ENCODE measurements at regions not wholly inside any gene's neighbourhood (a gene's known extent, or its start where the extent isn't known, plus 50 kb on each side); places are given as distances from the start of the nearest gene placed in this dataset.

DNA sequence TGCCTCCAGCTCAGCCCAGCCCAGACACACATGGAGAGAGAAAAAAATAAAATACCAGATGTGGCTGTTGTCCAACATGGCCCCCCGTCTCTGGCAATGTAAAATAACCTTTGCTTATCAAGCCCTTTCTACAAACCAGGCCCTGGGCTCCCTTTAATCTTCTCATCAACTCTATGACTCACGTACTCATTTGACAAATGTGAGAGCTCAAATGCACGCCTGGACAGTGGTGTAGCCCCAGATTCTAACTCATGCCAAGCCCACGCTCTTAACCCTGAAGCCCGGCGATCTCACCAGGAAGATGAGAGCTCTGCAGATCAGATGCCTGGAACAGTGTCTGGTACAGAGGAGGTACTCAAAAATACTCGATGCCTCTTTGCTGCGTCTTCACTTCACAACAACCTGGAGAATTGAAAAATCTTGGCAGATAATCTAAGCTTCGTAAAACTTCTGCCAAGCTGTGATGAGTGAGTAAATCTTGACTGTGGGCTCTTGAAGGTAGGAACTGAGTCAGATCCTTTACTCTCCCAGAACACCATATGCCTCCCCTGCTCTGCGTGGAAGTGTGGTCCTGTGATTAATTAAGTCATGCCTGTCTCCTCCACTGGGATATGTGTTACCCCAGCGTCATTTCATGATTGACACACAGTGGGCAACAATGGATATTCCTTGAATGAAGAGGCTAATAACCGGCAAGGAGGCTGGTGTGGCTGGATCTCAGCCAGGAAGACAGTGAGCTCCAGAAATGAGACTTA, 102.0 kb upstream of the FSTL4 start:
- Histone ChIP-seq H4K20me1 (ENCODE audit: control insufficient read depth, insufficient read depth) (no peaks in the 10 kb centered on the region), H3K27me3 (replicated peaks in 1 of 2; ENCODE audit: control insufficient read depth in 2 of 2, insufficient read depth in 2 of 2, low read length in 1 of 2) (peaks cover 0 to 4% of the 10 kb centered on the region in 2 experiments; a peak in 1 of 4 replicates), H3K4me1 (ENCODE audit: control insufficient read depth, insufficient read depth, low read length) (no peaks in the 10 kb centered on the region), H2AFZ (ENCODE audit: control insufficient read depth, low read depth, low read length) (no peak overlapping the region), H3K27ac (ENCODE audit: control insufficient read depth, insufficient read depth) (no peak overlapping the region), H3K9ac (ENCODE audit: control insufficient read depth, insufficient read depth, low read length) (no peak overlapping the region), H3K36me3 (ENCODE audit: control insufficient read depth in 2 of 2, insufficient read depth in 2 of 2, low read length in 1 of 2) (no peaks in the 10 kb centered on the region), H3K4me2 (ENCODE audit: control insufficient read depth, insufficient read depth) (no peak overlapping the region), H3K4me3 (no peak overlapping the region), H3K9me3 (replicated peaks; ENCODE audit: control insufficient read depth, insufficient read depth, low read length) (no peaks in the 10 kb centered on the region), H3K79me2 (ENCODE audit: control insufficient read depth, insufficient read depth, low read length) (no peaks in the 10 kb centered on the region)
- BruUV-seq (replicated peaks) = no TSS peak
- ATAC-seq (no peak), DNase-seq (ENCODE audit: low read depth, low spot score) (no peak), FAIRE-seq (no peak)
- SMC1A ChIA-PET (ENCODE audit: uncharacterized antibody, unreplicated experiment) = interaction anchor here (1.5 to 1.8 kb wide), 2 partner anchors 12 to 15 kb away, joined by 4 read pairs; no protein-coding TSS in a partner anchor
- 35% methylated on average over 12 of the region's 12 CpGs for WGBS (ENCODE audit: insufficient coverage, insufficient replicate concordance, low lambda C conversion rate, missing lambda C conversion rate)
- intact Hi-C loops (cut with micrococcal nuclease; ENCODE audit: unreplicated experiment) = no loop called here
- in situ Hi-C loops (cut with MboI) = no loop called here
- RAD21 ChIA-PET (ENCODE audit: unreplicated experiment) = no interaction called here
- CTCF ChIA-PET = no interaction called here
- POLR2A ChIA-PET = no interaction called here
- TF ChIP-seq POLR2AphosphoS5 (IDR thresholded peaks at IDR 0.05; ENCODE audit: low read length) (no peak), ATF2 (IDR thresholded peaks at IDR 0.05; ENCODE audit: low read length) (no peak), CBFB (IDR thresholded peaks at IDR 0.05; ENCODE audit: low read depth) (no peak), HDGF (IDR thresholded peaks at IDR 0.05) (no peak), JUNB (IDR thresholded peaks at IDR 0.05) (no peak), RB1 (IDR thresholded peaks at IDR 0.05; ENCODE audit: borderline replicate concordance) (no peak), ASH2L (IDR thresholded peaks at IDR 0.05; ENCODE audit: borderline replicate concordance, low read depth) (no peak), SREBF2 (IDR thresholded peaks at IDR 0.05; ENCODE audit: low read length) (no peak), ZNF217 (IDR thresholded peaks at IDR 0.05) (no peak), MYB (IDR thresholded peaks at IDR 0.05; ENCODE audit: borderline replicate concordance, low read depth, low read length) (no peak), SKIL (IDR thresholded peaks at IDR 0.05; ENCODE audit: low read depth, poor library complexity, severe bottlenecking) (no peak), TBL1XR1 (IDR thresholded peaks at IDR 0.05; ENCODE audit: low read depth, low read length) (no peak), RAD51 (IDR thresholded peaks at IDR 0.05) (no peak), MTA2 (IDR thresholded peaks at IDR 0.05; ENCODE audit: low read depth) (no peak), TARDBP (IDR thresholded peaks at IDR 0.05; ENCODE audit: borderline replicate concordance) (no peak), NBN (IDR thresholded peaks at IDR 0.05) (no peak)
- TF ChIP-seq, protein P1, sequence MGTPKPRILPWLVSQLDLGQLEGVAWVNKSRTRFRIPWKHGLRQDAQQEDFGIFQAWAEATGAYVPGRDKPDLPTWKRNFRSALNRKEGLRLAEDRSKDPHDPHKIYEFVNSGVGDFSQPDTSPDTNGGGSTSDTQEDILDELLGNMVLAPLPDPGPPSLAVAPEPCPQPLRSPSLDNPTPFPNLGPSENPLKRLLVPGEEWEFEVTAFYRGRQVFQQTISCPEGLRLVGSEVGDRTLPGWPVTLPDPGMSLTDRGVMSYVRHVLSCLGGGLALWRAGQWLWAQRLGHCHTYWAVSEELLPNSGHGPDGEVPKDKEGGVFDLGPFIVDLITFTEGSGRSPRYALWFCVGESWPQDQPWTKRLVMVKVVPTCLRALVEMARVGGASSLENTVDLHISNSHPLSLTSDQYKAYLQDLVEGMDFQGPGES (IDR thresholded peaks at IDR 0.05) = no peak
- TF ChIP-seq, protein P2, sequence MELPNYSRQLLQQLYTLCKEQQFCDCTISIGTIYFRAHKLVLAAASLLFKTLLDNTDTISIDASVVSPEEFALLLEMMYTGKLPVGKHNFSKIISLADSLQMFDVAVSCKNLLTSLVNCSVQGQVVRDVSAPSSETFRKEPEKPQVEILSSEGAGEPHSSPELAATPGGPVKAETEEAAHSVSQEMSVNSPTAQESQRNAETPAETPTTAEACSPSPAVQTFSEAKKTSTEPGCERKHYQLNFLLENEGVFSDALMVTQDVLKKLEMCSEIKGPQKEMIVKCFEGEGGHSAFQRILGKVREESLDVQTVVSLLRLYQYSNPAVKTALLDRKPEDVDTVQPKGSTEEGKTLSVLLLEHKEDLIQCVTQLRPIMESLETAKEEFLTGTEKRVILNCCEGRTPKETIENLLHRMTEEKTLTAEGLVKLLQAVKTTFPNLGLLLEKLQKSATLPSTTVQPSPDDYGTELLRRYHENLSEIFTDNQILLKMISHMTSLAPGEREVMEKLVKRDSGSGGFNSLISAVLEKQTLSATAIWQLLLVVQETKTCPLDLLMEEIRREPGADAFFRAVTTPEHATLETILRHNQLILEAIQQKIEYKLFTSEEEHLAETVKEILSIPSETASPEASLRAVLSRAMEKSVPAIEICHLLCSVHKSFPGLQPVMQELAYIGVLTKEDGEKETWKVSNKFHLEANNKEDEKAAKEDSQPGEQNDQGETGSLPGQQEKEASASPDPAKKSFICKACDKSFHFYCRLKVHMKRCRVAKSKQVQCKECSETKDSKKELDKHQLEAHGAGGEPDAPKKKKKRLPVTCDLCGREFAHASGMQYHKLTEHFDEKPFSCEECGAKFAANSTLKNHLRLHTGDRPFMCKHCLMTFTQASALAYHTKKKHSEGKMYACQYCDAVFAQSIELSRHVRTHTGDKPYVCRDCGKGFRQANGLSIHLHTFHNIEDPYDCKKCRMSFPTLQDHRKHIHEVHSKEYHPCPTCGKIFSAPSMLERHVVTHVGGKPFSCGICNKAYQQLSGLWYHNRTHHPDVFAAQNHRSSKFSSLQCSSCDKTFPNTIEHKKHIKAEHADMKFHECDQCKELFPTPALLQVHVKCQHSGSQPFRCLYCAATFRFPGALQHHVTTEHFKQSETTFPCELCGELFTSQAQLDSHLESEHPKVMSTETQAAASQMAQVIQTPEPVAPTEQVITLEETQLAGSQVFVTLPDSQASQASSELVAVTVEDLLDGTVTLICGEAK (IDR thresholded peaks at IDR 0.05; ENCODE audit: borderline replicate concordance) = no peak
